HepG2 (cell line): ENCODE measurements at regions not wholly inside any gene's neighbourhood (a gene's known extent, or its start where the extent isn't known, plus 50 kb on each side); places are given as distances from the start of the nearest gene placed in this dataset.

ENCODE experiments used
- HIVEP1 ChIP-seq: sonication (generic); formaldehyde crosslinking; IDR thresholded peaks from 2 replicates; pipeline ENCODE4 v1.4.0; 2020; ENCODE audit warnings: mild to moderate bottlenecking, missing genetic modification reagents
- HNRNPH1 ChIP-seq: fragments of 200-400 bp; formaldehyde crosslinking; optimal IDR thresholded peaks from 2 replicates; pipeline ENCODE3; 2017; ENCODE audit warnings: mild to moderate bottlenecking, low read depth, low read length
- PHF8 ChIP-seq: sonication (generic); formaldehyde crosslinking; IDR thresholded peaks from 2 replicates; pipeline ENCODE4 v1.5.0; 2020; ENCODE audit warnings: missing genetic modification reagents
- SMAD1 ChIP-seq: sonication (generic); formaldehyde crosslinking; IDR thresholded peaks from 2 replicates; pipeline ENCODE4 v1.4.0; 2020; ENCODE audit warnings: missing genetic modification reagents, low read depth, mild to moderate bottlenecking, borderline replicate concordance
- SUZ12 ChIP-seq: fragments of 150-350 bp; IDR thresholded peaks from 2 replicates; pipeline ENCODE4 v1.6.1; 2014; ENCODE audit warnings: low read depth, low read length
- TFE3 ChIP-seq: IDR thresholded peaks from 2 replicates; pipeline ENCODE4 v1.6.1; 2016
- ZNF331 ChIP-seq: sonication (generic); formaldehyde crosslinking; IDR thresholded peaks from 2 replicates; pipeline ENCODE4 v1.4.0; 2020; ENCODE audit warnings: missing genetic modification reagents
- ZNF335 ChIP-seq: sonication (generic); formaldehyde crosslinking; IDR thresholded peaks from 2 replicates; pipeline ENCODE4 v1.4.0; 2020; ENCODE audit warnings: missing genetic modification reagents
- ZNF687 ChIP-seq: sonication (generic); formaldehyde crosslinking; IDR thresholded peaks from 2 replicates; pipeline ENCODE4 v1.5.1; 2020; ENCODE audit warnings: mild to moderate bottlenecking, missing genetic modification reagents, moderate library complexity
- TF ChIP-seq, protein P1 (sequence below): sonication (generic); formaldehyde crosslinking; IDR thresholded peaks from 2 replicates; pipeline ENCODE4 v1.4.0; 2020; ENCODE audit warnings: missing genetic modification reagents

GRCh38 chr19:27793644-27794493, 1419.1 kb downstream of the UQCRFS1 start (continued):
- TF ChIP-seq, protein P1, sequence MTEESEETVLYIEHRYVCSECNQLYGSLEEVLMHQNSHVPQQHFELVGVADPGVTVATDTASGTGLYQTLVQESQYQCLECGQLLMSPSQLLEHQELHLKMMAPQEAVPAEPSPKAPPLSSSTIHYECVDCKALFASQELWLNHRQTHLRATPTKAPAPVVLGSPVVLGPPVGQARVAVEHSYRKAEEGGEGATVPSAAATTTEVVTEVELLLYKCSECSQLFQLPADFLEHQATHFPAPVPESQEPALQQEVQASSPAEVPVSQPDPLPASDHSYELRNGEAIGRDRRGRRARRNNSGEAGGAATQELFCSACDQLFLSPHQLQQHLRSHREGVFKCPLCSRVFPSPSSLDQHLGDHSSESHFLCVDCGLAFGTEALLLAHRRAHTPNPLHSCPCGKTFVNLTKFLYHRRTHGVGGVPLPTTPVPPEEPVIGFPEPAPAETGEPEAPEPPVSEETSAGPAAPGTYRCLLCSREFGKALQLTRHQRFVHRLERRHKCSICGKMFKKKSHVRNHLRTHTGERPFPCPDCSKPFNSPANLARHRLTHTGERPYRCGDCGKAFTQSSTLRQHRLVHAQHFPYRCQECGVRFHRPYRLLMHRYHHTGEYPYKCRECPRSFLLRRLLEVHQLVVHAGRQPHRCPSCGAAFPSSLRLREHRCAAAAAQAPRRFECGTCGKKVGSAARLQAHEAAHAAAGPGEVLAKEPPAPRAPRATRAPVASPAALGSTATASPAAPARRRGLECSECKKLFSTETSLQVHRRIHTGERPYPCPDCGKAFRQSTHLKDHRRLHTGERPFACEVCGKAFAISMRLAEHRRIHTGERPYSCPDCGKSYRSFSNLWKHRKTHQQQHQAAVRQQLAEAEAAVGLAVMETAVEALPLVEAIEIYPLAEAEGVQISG, result peak; percentile 85
- 0 out of 2 replicates have a peak, but pooled peaks have one; percentile 35 for TF ChIP-seq HIVEP1 (CRISPR knock-in tag)
- peak; percentile 80 for TF ChIP-seq ZNF335 (CRISPR knock-in tag)
- TF ChIP-seq ZNF687 (CRISPR knock-in tag), result peak; percentile 86
- peak; percentile 31; the same call in 1 of the 2 replicates for TF ChIP-seq ZNF331 (CRISPR knock-in tag)
- TF ChIP-seq SMAD1 (CRISPR knock-in tag), result 0 out of 2 replicates have a peak, but pooled peaks have one; percentile 51
- peak; percentile 44 for TF ChIP-seq HNRNPH1
- peak; percentile 28 for TF ChIP-seq TFE3
- TF ChIP-seq PHF8 (CRISPR knock-in tag), result peak; percentile 81
- peak; percentile 66 for TF ChIP-seq SUZ12
